HUES6 (cell line): ENCODE measurements at regions not wholly inside any gene's neighbourhood (a gene's known extent, or its start where the extent isn't known, plus 50 kb on each side); places are given as distances from the start of the nearest gene placed in this dataset.

Experiments
- H3K27ac ChIP-seq: 2 replicates; pipeline ENCODE4 v1.7.0; 2013; ENCODE audit warnings: low read depth, mild to moderate bottlenecking, low read length, inconsistent platforms
- H3K27me3 ChIP-seq: 2 replicates; pipeline ENCODE4 v1.6.1; 2013; ENCODE audit warnings: low read length; ENCODE audit not compliant: control insufficient read depth, insufficient read depth
- H3K36me3 ChIP-seq: 2 replicates; pipeline ENCODE4 v1.6.1; 2013; ENCODE audit warnings: low read length; ENCODE audit not compliant: control insufficient read depth, insufficient read depth
- H3K4me1 ChIP-seq: 2 replicates; pipeline ENCODE4 v1.6.1; 2013; ENCODE audit warnings: low read length; ENCODE audit not compliant: control insufficient read depth, insufficient read depth
- H3K4me3 ChIP-seq: 2 replicates; pipeline ENCODE4 v1.5.1; 2013; ENCODE audit warnings: low read depth, low read length
- H3K9ac ChIP-seq: one replicate; pipeline ENCODE4 v1.6.1; 2013; ENCODE audit warnings: mild to moderate bottlenecking, low read length
- H3K9me3 ChIP-seq: 2 replicates; pipeline ENCODE4 v1.6.1; 2013; ENCODE audit warnings: low read depth, low read length; ENCODE audit not compliant: control insufficient read depth, insufficient read depth

GRCh38 chr16:86876499-86876898 is 298.1 kb downstream of the FOXL1 start:
- peaks cover 8% of the 10 kb centered on the region; the same call in 1 of the 2 replicates for H3K27me3 ChIP-seq

GRCh38 chr16:86877108-86877507 is 298.8 kb downstream of the FOXL1 start:
- H3K4me1 ChIP-seq, result no peaks in the 10 kb centered on the region
- H3K36me3 ChIP-seq, result no peaks in the 10 kb centered on the region
- no peak overlapping the region for H3K27ac ChIP-seq
- H3K9ac ChIP-seq, result no peak overlapping the region
- peaks cover 7% of the 10 kb centered on the region; the same call in 1 of the 2 replicates for H3K9me3 ChIP-seq
- peaks cover 8% of the 10 kb centered on the region; the same call in 1 of the 2 replicates for H3K27me3 ChIP-seq
- H3K4me3 ChIP-seq, result no peak overlapping the region

More at GRCh38 chr16:86876499-86876898, 298.1 kb downstream of the FOXL1 start:
- Histone ChIP-seq H3K4me1 (no peaks in the 10 kb centered on the region), H3K27ac (no peak overlapping the region), H3K4me3 (no peak overlapping the region), H3K36me3 (no peaks in the 10 kb centered on the region), H3K9ac (no peak overlapping the region), H3K9me3 (peaks cover 7% of the 10 kb centered on the region; the same call in 1 of the 2 replicates)

DNA sequence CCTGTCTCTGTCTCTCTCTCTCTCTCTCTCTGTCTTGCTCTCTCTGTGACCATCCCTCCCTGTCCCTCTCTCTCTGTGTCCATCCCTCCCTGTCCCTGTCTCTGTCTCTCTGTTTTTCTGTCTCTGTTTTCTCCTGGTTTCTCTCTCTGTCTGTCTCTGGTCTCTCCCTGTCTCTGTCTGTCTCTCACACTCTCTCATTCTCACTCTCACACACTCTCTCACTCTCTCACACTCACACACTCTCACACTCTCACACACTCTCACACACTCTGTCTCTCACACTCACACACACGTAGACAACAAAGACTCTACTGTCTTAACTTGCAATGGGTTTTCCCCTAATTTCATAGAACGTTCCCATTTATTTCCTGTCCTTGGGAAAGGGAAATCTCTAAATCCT is 299.5 kb downstream of the FOXL1 start:
- Histone ChIP-seq H3K4me3 (no peak overlapping the region), H3K27me3 (peaks cover 8% of the 10 kb centered on the region; the same call in 1 of the 2 replicates)

GRCh38 chr16:86878236-86879080 is 300.1 kb downstream of the FOXL1 start:
- Histone ChIP-seq H3K27ac (no peak overlapping the region), H3K4me3 (no peak overlapping the region), H3K4me1 (no peaks in the 10 kb centered on the region), H3K27me3 (peaks cover 8% of the 10 kb centered on the region; the same call in 1 of the 2 replicates), H3K9ac (no peak overlapping the region), H3K36me3 (no peaks in the 10 kb centered on the region), H3K9me3 (no peaks in the 10 kb centered on the region; the same call in 1 of the 2 replicates)

More for the DNA sequence above, 299.5 kb downstream of the FOXL1 start:
- Histone ChIP-seq H3K36me3 (no peaks in the 10 kb centered on the region), H3K27ac (no peak overlapping the region), H3K9me3 (peaks cover 4% of the 10 kb centered on the region; the same call in 1 of the 2 replicates), H3K4me1 (no peaks in the 10 kb centered on the region), H3K9ac (no peak overlapping the region)

DNA sequence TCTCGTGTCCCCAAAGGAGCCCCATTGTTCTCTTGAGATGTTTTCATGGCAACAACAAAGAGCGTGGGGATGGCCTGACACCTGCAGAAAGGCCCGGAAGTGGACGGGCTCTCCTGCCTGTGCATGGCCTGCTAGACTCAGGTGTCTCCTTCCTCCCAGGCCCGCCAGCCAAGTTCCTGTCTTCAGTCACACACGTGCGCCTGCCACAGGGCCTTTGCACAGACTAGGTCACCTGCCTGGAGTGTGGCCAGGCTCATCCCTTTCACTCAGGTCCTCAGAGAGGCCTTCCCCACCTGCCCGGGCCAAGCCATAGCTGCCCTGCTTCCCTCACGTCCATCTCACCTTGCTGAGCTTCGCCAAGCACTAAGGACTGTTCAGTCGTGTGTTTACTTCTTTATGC is 300.9 kb downstream of the FOXL1 start:
- Histone ChIP-seq H3K9ac (no peak overlapping the region), H3K36me3 (no peaks in the 10 kb centered on the region), H3K9me3 (no peaks in the 10 kb centered on the region), H3K4me1 (peaks cover 2% of the 10 kb centered on the region; the same call in 1 of the 2 replicates), H3K4me3 (no peak overlapping the region), H3K27me3 (peaks cover 8% of the 10 kb centered on the region; the same call in 1 of the 2 replicates), H3K27ac (no peak overlapping the region)

GRCh38 chr16:86880316-86881117 is 302.2 kb downstream of the FOXL1 start:
- H3K27ac ChIP-seq, result no peak overlapping the region
- no peaks in the 10 kb centered on the region for H3K9me3 ChIP-seq
- H3K27me3 ChIP-seq, result peaks cover 8% of the 10 kb centered on the region; the same call in 1 of the 2 replicates
- H3K36me3 ChIP-seq, result no peaks in the 10 kb centered on the region
- H3K9ac ChIP-seq, result no peak overlapping the region
- H3K4me3 ChIP-seq, result no peak overlapping the region
- H3K4me1 ChIP-seq, result peaks cover 7% of the 10 kb centered on the region; the same call in 1 of the 2 replicates

DNA sequence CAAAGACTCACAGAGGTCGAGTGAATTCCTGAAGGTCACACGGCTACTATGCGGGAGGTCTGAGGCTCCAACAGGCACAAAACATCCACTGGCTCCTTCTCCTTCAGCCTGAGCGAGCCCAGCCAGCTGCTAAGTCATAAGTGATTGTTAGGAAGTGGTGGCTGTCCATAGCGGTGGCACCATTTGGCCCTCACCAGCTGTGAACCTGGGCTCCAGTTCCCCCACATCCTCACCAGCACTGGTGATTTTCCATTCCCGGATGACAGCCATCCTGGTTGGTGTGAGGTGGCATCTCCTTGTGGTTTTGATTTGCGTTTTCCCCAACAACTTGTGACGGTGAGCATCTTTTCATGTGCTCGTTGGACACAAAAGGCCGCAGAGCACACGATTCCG is 302.8 kb downstream of the FOXL1 start:
- H3K9ac ChIP-seq, result no peak overlapping the region
- H3K27me3 ChIP-seq, result peaks cover 8% of the 10 kb centered on the region; the same call in 1 of the 2 replicates
- no peak overlapping the region for H3K27ac ChIP-seq
- H3K4me3 ChIP-seq, result no peak overlapping the region
- H3K9me3 ChIP-seq, result no peaks in the 10 kb centered on the region
- peaks cover 7% of the 10 kb centered on the region; the same call in 1 of the 2 replicates for H3K4me1 ChIP-seq
- H3K36me3 ChIP-seq, result no peaks in the 10 kb centered on the region

DNA sequence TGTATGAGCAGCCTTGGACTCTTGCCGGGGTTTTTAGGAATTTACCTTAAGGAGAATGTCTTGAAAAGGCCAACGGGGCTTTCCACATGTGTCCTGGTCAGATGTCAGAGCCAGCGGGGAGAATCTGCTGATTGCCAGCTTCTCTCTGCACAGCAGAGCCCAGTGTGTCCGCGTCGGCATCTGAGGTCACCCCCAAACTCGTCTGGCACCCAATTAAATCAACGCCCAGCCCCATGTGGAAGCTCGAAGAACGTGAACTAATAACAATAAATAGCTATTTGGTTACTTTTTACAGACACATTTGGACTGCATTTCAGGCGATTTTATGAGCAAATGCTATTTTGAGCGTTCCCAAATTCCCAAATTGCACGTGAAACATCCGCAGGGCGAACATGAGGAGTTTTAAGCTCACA is 303.5 kb downstream of the FOXL1 start:
- H3K4me3 ChIP-seq, result no peak overlapping the region
- H3K36me3 ChIP-seq, result no peaks in the 10 kb centered on the region
- no peak overlapping the region for H3K9ac ChIP-seq
- H3K9me3 ChIP-seq, result no peaks in the 10 kb centered on the region
- H3K27ac ChIP-seq, result no peak overlapping the region
- H3K4me1 ChIP-seq, result peaks cover 7% of the 10 kb centered on the region; the same call in 1 of the 2 replicates
- H3K27me3 ChIP-seq, result peaks cover 8% of the 10 kb centered on the region; the same call in 1 of the 2 replicates

DNA sequence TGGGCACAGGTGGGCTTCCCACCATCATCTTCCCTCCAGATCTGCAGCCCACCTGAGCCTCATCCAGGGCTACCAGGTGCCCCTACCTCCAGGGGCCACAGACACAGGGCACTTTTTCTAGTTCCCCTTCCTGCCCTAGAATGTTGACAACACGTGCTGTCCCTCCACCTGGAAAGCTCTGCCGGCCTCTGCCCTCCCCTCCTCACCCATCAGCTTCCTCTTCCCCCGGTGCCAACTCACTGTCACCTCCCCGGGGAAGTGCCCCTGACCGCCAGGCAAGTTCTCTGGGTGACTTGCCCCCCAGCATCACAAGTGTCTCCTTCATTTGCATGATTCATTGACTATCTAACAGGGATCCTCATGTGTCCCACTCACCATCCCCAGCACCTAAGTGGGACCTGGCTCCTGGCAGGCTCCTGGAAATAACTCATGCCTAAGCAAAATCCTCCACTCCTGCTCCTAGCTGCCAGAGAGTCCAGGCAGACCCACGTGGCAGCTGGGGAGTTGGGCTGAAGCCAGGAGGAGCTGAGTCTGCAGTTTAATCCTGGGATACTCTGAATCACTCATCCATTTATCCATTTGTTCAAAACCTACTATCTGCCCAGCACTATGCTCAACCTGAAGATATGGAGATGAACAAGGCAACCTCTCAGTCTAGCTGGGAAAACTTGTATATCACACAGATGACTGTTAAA is 304.4 kb downstream of the FOXL1 start:
- Histone ChIP-seq H3K9ac (no peak overlapping the region), H3K4me3 (no peak overlapping the region), H3K4me1 (peaks cover 7% of the 10 kb centered on the region; the same call in 1 of the 2 replicates), H3K9me3 (no peaks in the 10 kb centered on the region), H3K36me3 (no peaks in the 10 kb centered on the region), H3K27me3 (no peaks in the 10 kb centered on the region), H3K27ac (no peak overlapping the region)

DNA sequence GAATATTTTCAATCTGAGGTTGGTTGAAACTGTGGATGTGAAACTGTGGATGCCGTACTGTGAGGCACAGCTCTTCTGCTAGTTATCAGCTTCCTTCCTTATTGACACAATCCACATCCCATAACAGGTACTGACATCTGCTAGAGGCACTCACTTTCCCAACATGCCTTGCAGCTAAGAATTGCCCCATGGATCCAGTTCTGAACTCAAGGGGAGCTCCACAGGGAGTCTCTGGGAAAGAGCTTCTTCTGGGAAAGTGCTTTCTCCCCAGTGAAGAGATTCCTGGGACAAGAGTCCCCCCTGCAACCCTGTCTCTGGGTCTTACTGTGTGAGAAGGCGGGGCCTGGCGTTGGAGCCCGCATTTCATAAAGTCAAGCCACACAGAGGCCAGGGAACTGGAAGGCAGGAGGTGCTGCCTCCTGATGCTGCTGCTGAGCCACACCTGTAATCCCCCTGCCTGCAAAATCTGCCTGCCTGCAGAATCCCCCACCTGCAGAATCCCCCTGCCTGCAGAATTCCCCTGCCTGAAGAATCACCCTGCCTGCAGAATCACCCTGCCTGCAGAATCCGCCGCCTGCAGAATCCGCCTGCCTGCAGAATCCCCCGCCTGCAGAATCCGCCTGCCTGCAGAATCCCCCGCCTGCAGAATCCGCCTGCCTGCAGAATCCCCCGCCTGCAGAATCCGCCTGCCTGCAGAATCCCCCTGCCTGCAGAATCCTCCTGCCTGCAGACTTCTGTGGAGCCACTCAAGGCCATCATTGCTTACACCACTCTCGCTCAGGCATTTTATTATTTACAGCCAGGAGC is 305.4 kb downstream of the FOXL1 start:
- Histone ChIP-seq H3K27me3 (no peaks in the 10 kb centered on the region), H3K36me3 (no peaks in the 10 kb centered on the region), H3K4me1 (peaks cover 7% of the 10 kb centered on the region; the same call in 1 of the 2 replicates), H3K9me3 (no peaks in the 10 kb centered on the region), H3K9ac (no peak overlapping the region), H3K4me3 (no peak overlapping the region), H3K27ac (no peak overlapping the region)
